Common myeloid progenitor, CD34-positive (primary cell): ENCODE measurements at regions not wholly inside any gene's neighbourhood (a gene's known extent, or its start where the extent isn't known, plus 50 kb on each side); places are given as distances from the start of the nearest gene placed in this dataset.
"Not testable (repeated sequence)": the region's sequence is repeated elsewhere in the genome, so short reads cannot be mapped to it uniquely, and the experiment has no call there.

Experiments
- CTCF ChIA-PET: fragments of 350-600 bp; sonication (Branson Sonifier 250); formaldehyde crosslinking; loops from one replicate; lab custom pipeline; 2021; ENCODE audit warnings: antibody characterized with exemption; lab: Charles Lee
- POLR2A ChIA-PET: fragments of 350-600 bp; sonication (Branson Sonifier 250); formaldehyde crosslinking; loops from one replicate; lab custom pipeline; 2021; ENCODE audit warnings: antibody characterized with exemption; lab: Charles Lee
- DNase-seq, 3 donors: peaks; one replicate each; pipeline versions ENCODE4 v3.0.0 to v3.0.0-alpha.2; 2013
- H3K27ac ChIP-seq, 2 experiments: 1 replicate in 1 of 2; 2 replicates in 1 of 2; pipeline ENCODE4 v1.7.0; 2013; ENCODE audit warnings: inconsistent platforms in 2 of 2, low read length in 2 of 2, mild to moderate bottlenecking in 2 of 2, low read depth in 1 of 2, moderate library complexity in 1 of 2; ENCODE audit not compliant: severe bottlenecking in 2 of 2, insufficient read depth in 1 of 2, poor library complexity in 1 of 2
- H3K27me3 ChIP-seq, 5 experiments: replicated peaks in 2 of 5; 1 replicate in 3 of 5; 2 replicates in 2 of 5; pipeline versions ENCODE4 v1.6.1 to v1.7.0; 2013; ENCODE audit warnings: low read length in 4 of 5, mild to moderate bottlenecking in 2 of 5, moderate library complexity in 2 of 5, inconsistent platforms in 1 of 5; ENCODE audit not compliant: insufficient read depth in 5 of 5, control insufficient read depth in 4 of 5
- H3K36me3 ChIP-seq, 4 experiments: 1 replicate in 2 of 4; 2 replicates in 2 of 4; pipeline versions ENCODE4 v1.6.1 to v1.7.0; 2013; ENCODE audit warnings: low read length in 3 of 4, control low read depth in 1 of 4, mild to moderate bottlenecking in 1 of 4; ENCODE audit not compliant: control insufficient read depth in 4 of 4, insufficient read depth in 4 of 4
- H3K4me1 ChIP-seq, 4 experiments: 1 replicate in 3 of 4; 2 replicates in 1 of 4; pipeline versions ENCODE4 v1.6.1 to v1.7.1; 2013; ENCODE audit warnings: low read length in 3 of 4, mild to moderate bottlenecking in 3 of 4, control low read depth in 1 of 4, inconsistent platforms in 1 of 4, moderate library complexity in 1 of 4; ENCODE audit not compliant: control insufficient read depth in 4 of 4, insufficient read depth in 4 of 4; ENCODE audit errors: control extremely low read depth in 1 of 4
- H3K4me3 ChIP-seq, 7 experiments: 1 replicate in 4 of 7; 2 replicates in 3 of 7; pipeline versions ENCODE4 v1.5.1 to v1.7.0; 2013; ENCODE audit warnings: mild to moderate bottlenecking in 7 of 7, low read length in 6 of 7, moderate library complexity in 6 of 7, inconsistent platforms in 2 of 7, low read depth in 2 of 7, control low read depth in 1 of 7; ENCODE audit not compliant: insufficient read depth in 4 of 7, control insufficient read depth in 1 of 7; ENCODE audit errors: extremely low read depth in 1 of 7
- H3K9me3 ChIP-seq, 5 experiments: 1 replicate in 4 of 5; 2 replicates in 1 of 5; pipeline versions ENCODE4 v1.6.1 to v1.7.1; 2013; ENCODE audit warnings: low read length in 4 of 5, mild to moderate bottlenecking in 2 of 5, inconsistent platforms in 1 of 5, low read depth in 1 of 5, moderate library complexity in 1 of 5; ENCODE audit not compliant: control insufficient read depth in 4 of 5, insufficient read depth in 2 of 5; ENCODE audit errors: control extremely low read depth in 1 of 5
- WGBS: methylation state at CpG from one replicate; pipeline ENCODE4 v1.1.5; 2013; ENCODE audit not compliant: insufficient coverage; 5-methylcytosine and 5-hydroxymethylcytosine counted together

DNA sequence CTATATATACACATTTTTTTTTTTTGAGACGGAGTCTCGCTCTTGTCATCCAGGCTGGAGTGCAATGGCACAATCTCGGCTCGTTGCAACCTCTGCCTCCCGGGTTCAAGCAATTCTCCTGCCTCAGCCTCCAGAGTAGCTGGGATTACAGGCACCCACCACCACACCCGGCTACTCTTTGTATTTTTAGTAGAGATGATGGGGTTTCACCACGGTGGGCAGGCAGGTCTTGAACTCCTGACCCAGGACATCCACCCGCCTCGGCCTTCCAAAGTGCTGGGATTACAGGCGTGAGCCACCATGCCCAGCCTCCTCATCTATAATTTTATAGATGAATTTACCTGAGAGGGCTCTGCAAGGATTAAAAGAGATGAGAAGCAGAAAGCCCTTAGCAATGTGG is 274.0 kb downstream of the FAM43A start:
- CTCF ChIA-PET = interaction anchor here (0.6 kb wide), 1 partner anchor 175 kb away, joined by 3 read pairs; no protein-coding TSS in a partner anchor
- H3K36me3 ChIP-seq, H3K4me1 ChIP-seq, H3K27ac ChIP-seq, POLR2A ChIA-PET, H3K4me3 ChIP-seq, H3K9me3 ChIP-seq, DNase-seq, H3K27me3 ChIP-seq: not testable (repeated sequence)
- whole genome bisulfite sequencing = no CpG with 5 or more reads among the region's 10 CpGs

DNA sequence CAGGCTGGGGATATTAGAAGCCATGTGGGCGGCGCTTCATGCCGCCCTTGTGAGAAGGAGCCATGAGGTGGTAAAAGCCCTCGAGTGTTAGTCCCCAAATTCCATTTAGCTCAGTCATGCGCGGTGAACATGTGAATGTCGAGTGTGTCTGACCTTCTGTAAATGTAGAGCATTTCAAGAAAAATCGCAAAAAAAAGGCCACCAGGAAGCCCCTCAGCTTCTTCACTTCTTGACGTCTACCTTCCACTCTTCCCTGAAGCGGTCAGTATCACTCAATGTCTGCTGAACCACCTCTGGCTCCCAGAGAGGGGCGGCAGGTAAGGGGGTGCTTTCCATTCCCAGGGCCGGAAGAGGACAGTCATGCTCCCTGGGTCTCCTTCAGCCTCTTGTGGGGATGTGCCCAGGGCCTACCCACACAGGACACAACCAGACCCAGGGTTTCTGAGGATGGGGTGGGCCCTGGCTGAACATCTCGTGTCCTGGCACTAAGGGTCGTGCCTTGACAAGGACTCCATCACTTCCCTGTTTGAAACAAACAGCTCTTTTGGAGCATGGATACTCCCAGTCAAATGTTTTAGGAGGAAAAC is 274.9 kb downstream of the FAM43A start:
- CTCF ChIA-PET = interaction anchor here (1.1 kb wide), 1 partner anchor 23 kb away, joined by 3 read pairs; no protein-coding TSS in a partner anchor
- POLR2A ChIA-PET = no interaction called here

DNA sequence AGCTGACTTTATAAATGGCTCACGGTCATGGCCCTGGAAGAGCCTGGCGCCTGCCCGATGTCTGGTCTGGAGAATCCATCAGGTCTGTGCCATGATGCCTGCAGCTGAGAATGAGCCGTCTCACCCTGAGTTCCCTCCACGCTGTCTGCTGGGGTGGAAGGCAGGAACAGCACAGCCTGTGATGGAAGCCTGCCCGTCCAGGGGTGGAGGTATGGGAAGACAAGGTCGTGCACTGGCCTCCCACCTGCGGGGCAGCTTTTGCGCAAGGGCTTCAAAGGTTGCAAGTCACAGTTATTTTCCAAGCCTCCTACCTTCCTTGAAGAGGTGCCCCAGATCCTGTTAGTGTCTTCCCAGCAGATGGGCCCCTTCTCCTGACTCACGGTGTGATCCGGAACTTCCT is 275.5 kb downstream of the FAM43A start:
- WGBS = 100% methylated on average over 10 of the region's 11 CpGs
- H3K36me3 ChIP-seq = no peaks in the 10 kb centered on the region
- H3K4me1 ChIP-seq = no peaks in the 10 kb centered on the region
- ChIA-PET CTCF (interaction anchor here (1.1 kb wide), 1 partner anchor 22 kb away, joined by 3 read pairs; no protein-coding TSS in a partner anchor), POLR2A (no interaction called here)
- H3K27ac ChIP-seq = no peak overlapping the region
- no peak for DNase-seq
- H3K4me3 ChIP-seq = no peak overlapping the region
- no peaks in the 10 kb centered on the region for H3K9me3 ChIP-seq
- H3K27me3 ChIP-seq = no peaks in the 10 kb centered on the region

More for the DNA sequence above, 274.9 kb downstream of the FAM43A start:
- Histone ChIP-seq H3K27ac (no peak overlapping the region), H3K27me3 (no peaks in the 10 kb centered on the region), H3K9me3 (no peaks in the 10 kb centered on the region), H3K4me3 (no peak overlapping the region), H3K4me1 (no peaks in the 10 kb centered on the region), H3K36me3 (no peaks in the 10 kb centered on the region)
- WGBS = 94% methylated on average over 12 of the region's 14 CpGs
- DNase-seq = no peak

- H3K4me3 ChIP-seq = no peak overlapping the region
- no peaks in the 10 kb centered on the region for H3K4me1 ChIP-seq
- no peak overlapping the region for H3K27ac ChIP-seq
- H3K27me3 ChIP-seq = no peaks in the 10 kb centered on the region
- ChIA-PET CTCF (interaction anchor here (1.1 kb wide), 1 partner anchor 22 kb away, joined by 3 read pairs; no protein-coding TSS in a partner anchor), POLR2A (no interaction called here)
- H3K36me3 ChIP-seq = no peaks in the 10 kb centered on the region
- 88% methylated on average over 6 of the region's 6 CpGs for WGBS
- no peaks in the 10 kb centered on the region for H3K9me3 ChIP-seq
- no peak for DNase-seq
Observed at GRCh38 chr3:194961571-194961970, 275.9 kb downstream of the FAM43A start.

- Histone ChIP-seq H3K36me3 (no peaks in the 10 kb centered on the region), H3K9me3 (no peaks in the 10 kb centered on the region), H3K4me3 (no peak overlapping the region), H3K4me1 (peaks cover 0 to 2% (median 0%) of the 10 kb centered on the region in 4 experiments), H3K27ac (no peak overlapping the region), H3K27me3 (no peaks in the 10 kb centered on the region)
- CTCF ChIA-PET = interaction anchor here (1.1 to 2.3 kb wide), 2 partner anchors 8 to 30 kb away, joined by 3 to 9 read pairs; no protein-coding TSS in a partner anchor
- WGBS = 88% methylated on average over 2 of the region's 2 CpGs
- DNase-seq = no peak
- POLR2A ChIA-PET = no interaction called here
Observed at GRCh38 chr3:194962056-194962455, 276.4 kb downstream of the FAM43A start.

GRCh38 chr3:194964809-194965208 is 279.1 kb downstream of the FAM43A start:
- Histone ChIP-seq H3K27me3 (no peaks in the 10 kb centered on the region), H3K36me3 (no peaks in the 10 kb centered on the region), H3K4me1 (peaks cover 0 to 10% (median 0%) of the 10 kb centered on the region in 4 experiments), H3K4me3 (no peak overlapping the region), H3K27ac (no peak overlapping the region), H3K9me3 (no peaks in the 10 kb centered on the region)
- no peak for DNase-seq
- CTCF ChIA-PET = no interaction called here
- 100% methylated on average over 2 of the region's 3 CpGs for WGBS
- POLR2A ChIA-PET = no interaction called here
